Testis (tissue), 2 donors: ENCODE measurements at regions not wholly inside any gene's neighbourhood (a gene's known extent, or its start where the extent isn't known, plus 50 kb on each side); places are given as distances from the start of the nearest gene placed in this dataset.

Experiments used
- DNase-seq: peaks from one replicate; pipeline ENCODE4 v3.0.0-alpha.2; 2019
- H3K27ac ChIP-seq, 2 donors: fragments of 200-600 bp; sonication (generic); one replicate each; pipeline ENCODE4 v1.5.1; 2019
- H3K27me3 ChIP-seq: fragments of 200-600 bp; sonication (generic); one replicate; pipeline ENCODE4 v1.5.1; 2019
- H3K36me3 ChIP-seq: fragments of 200-600 bp; sonication (generic); one replicate; pipeline ENCODE4 v1.5.1; 2017; ENCODE audit warnings: low read depth; ENCODE audit errors: missing control alignments
- H3K4me1 ChIP-seq: fragments of 200-600 bp; sonication (generic); one replicate; pipeline ENCODE4 v1.5.1; 2019
- H3K4me3 ChIP-seq, 2 donors: fragments of 200-600 bp; sonication (generic); one replicate each; pipeline ENCODE4 v1.5.1; 2017 to 2019
- H3K9me3 ChIP-seq: fragments of 200-600 bp; sonication (generic); one replicate; pipeline ENCODE4 v1.5.1; 2017
- CTCF ChIP-seq, 3 experiments: fragments of 450-650 bp in 2 of 3; fragments of 200-600 bp in 1 of 3; sonication (generic) in 1 of 3; IDR thresholded peaks; one replicate each; pipeline ENCODE4 v1.5.1; 2016 to 2019; ENCODE audit warnings: antibody characterized with exemption in 3 of 3, mild to moderate bottlenecking in 2 of 3, moderate library complexity in 1 of 3
- POLR2A ChIP-seq: fragments of 450-650 bp; IDR thresholded peaks from one replicate; pipeline ENCODE4 v1.6.1; 2017; ENCODE audit warnings: antibody characterized with exemption, mild to moderate bottlenecking, moderate library complexity
- WGBS, 2 donors: methylation state at CpG; one replicate each; pipeline ENCODE4 v1.1.5; 2018; 5-methylcytosine and 5-hydroxymethylcytosine counted together
- intact Hi-C: fragments of 100-400 bp; cut with DNase I; formaldehyde crosslinking; loops from one replicate; pipeline ENCODE4 v1.15.1; 2023; ENCODE audit warnings: low total_unique reads

GRCh38 chr22:27507111-27507611 lies 294.4 kb downstream of the MN1 start:
- no peak overlapping the region for H3K27ac ChIP-seq
- no peak for TF ChIP-seq CTCF (IDR thresholded peaks at IDR 0.05)
- TF ChIP-seq POLR2A: no peak
- peaks cover 2% of the 10 kb centered on the region for H3K4me1 ChIP-seq
- H3K27me3 ChIP-seq: no peaks in the 10 kb centered on the region
- no peak for DNase-seq
- intact Hi-C loops: no loop called here
- no peaks in the 10 kb centered on the region for H3K36me3 ChIP-seq
- 60 to 67% methylated on average over 1 to 2 of the region's 2 CpGs for WGBS, 2 donors
- H3K9me3 ChIP-seq: no peaks in the 10 kb centered on the region
- H3K4me3 ChIP-seq: no peak overlapping the region

- Histone ChIP-seq H3K27me3 (no peaks in the 10 kb centered on the region), H3K27ac (no peak overlapping the region), H3K36me3 (no peaks in the 10 kb centered on the region), H3K4me1 (peaks cover 8% of the 10 kb centered on the region), H3K4me3 (no peak overlapping the region), H3K9me3 (no peaks in the 10 kb centered on the region)
- DNase-seq: no peak
- 84 to 86% methylated on average over 4 of the region's 4 CpGs for WGBS, 2 donors
- intact Hi-C loops: no loop called here
- TF ChIP-seq CTCF (IDR thresholded peaks at IDR 0.05) (no peak), POLR2A (no peak)
These were observed 293.5 kb downstream of the MN1 start for GRCh38 chr22:27507935-27508526.

DNA sequence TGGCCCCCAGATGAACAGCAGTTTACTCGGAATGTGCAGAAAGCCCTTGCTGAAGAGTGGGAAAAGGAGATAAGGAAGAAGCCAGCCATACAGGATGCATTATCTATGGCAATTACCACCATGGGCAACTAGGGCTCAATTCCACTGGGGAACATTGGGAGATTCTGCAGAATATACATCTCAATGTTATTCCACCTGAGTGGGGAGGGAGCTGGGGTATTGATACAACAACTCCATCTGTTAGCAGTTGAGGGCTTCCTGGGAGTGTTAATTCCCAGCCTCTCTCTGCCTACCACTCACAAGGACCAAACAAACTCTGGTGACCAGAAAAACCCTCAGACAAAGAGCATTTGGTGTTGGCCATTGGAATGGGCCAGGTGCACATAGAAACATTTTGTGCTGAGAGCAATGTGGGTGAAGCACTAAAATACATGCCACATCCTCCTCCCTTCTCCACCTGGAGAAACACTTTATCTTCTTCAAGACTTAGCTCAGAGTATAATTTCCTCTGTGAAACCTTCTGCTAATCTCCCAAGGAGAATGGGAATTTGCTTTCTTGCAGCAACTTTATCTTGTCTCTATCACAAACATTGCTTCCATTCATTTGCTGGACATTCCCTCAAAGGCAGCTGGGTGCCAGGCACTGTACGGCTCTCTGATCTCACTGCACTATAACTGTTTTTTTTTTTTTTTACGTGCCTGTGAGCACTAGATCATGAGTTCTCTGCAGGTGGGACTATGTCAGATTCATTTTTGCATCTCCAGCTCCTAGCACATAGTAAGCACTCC lies 292.2 kb downstream of the MN1 start:
- Histone ChIP-seq H3K27ac (no peak overlapping the region), H3K4me3 (no peak overlapping the region), H3K27me3 (no peaks in the 10 kb centered on the region), H3K4me1 (peaks cover 8% of the 10 kb centered on the region), H3K36me3 (no peaks in the 10 kb centered on the region), H3K9me3 (no peaks in the 10 kb centered on the region)
- 67 to 68% methylated on average over 3 of the region's 3 CpGs for WGBS, 2 donors
- intact Hi-C loops: no loop called here
- DNase-seq: no peak
- TF ChIP-seq CTCF (IDR thresholded peaks at IDR 0.05) (no peak), POLR2A (no peak)

GRCh38 chr22:27510024-27510423 lies 291.5 kb downstream of the MN1 start:
- TF ChIP-seq CTCF (IDR thresholded peaks at IDR 0.05) (no peak), POLR2A (no peak)
- WGBS, 2 donors: 87 to 97% methylated on average over 3 of the region's 3 CpGs

More at GRCh38 chr22:27510024-27510423, 291.5 kb downstream of the MN1 start:
- Histone ChIP-seq H3K27ac (no peak overlapping the region), H3K36me3 (no peaks in the 10 kb centered on the region), H3K4me3 (no peak overlapping the region), H3K9me3 (no peaks in the 10 kb centered on the region), H3K27me3 (no peaks in the 10 kb centered on the region), H3K4me1 (peaks cover 8% of the 10 kb centered on the region)
- intact Hi-C loops: no loop called here
- no peak for DNase-seq
